ENCODE measurements at regions not wholly inside any gene's neighbourhood (a gene's known extent, or its start where the extent isn't known, plus 50 kb on each side); places are given as distances from the start of the nearest gene placed in this dataset.

GRCh38 chr4:138964716-138965426 is 50.7 kb upstream of the NOCT start:
- Histone ChIP-seq H3K4me1 (ENCODE audit: control insufficient read depth in 1 of 2, insufficient read depth in 1 of 2, low read depth in 1 of 2, low read length in 1 of 2) (peaks cover 32 to 39% of the 10 kb centered on the region in 2 experiments), H3K4me3 (ENCODE audit: low read depth in 1 of 2, low read length in 1 of 2) (no peak overlapping the region), H3K9me3 (no peaks in the 10 kb centered on the region), H3K27me3 (no peaks in the 10 kb centered on the region), H3K36me3 (no peaks in the 10 kb centered on the region), H3K27ac (no peak overlapping the region)
- no peak for TF ChIP-seq CTCF (IDR thresholded peaks at IDR 0.05)

GRCh38 chr4:138963412-138963811 is 52.2 kb upstream of the NOCT start:
- Histone ChIP-seq H3K36me3 (no peaks in the 10 kb centered on the region), H3K4me3 (ENCODE audit: low read depth in 1 of 2, low read length in 1 of 2) (no peak overlapping the region), H3K27ac (no peak overlapping the region), H3K4me1 (ENCODE audit: control insufficient read depth in 1 of 2, insufficient read depth in 1 of 2, low read depth in 1 of 2, low read length in 1 of 2) (peaks cover 42 to 46% of the 10 kb centered on the region in 2 experiments), H3K9me3 (no peaks in the 10 kb centered on the region), H3K27me3 (no peaks in the 10 kb centered on the region)
- TF ChIP-seq CTCF (IDR thresholded peaks at IDR 0.05) = no peak

- no peaks in the 10 kb centered on the region for H3K9me3 ChIP-seq
- H3K4me1 ChIP-seq (ENCODE audit: control insufficient read depth in 1 of 2, insufficient read depth in 1 of 2, low read depth in 1 of 2, low read length in 1 of 2) = peaks cover 43 to 47% of the 10 kb centered on the region in 2 experiments
- no peak for TF ChIP-seq CTCF (IDR thresholded peaks at IDR 0.05)
- H3K36me3 ChIP-seq = no peaks in the 10 kb centered on the region
- no peaks in the 10 kb centered on the region for H3K27me3 ChIP-seq
- no peak overlapping the region for H3K4me3 ChIP-seq (ENCODE audit: low read depth in 1 of 2, low read length in 1 of 2)
- H3K27ac ChIP-seq = no peak overlapping the region
Measured at GRCh38 chr4:138961664-138962063, 53.9 kb upstream of the NOCT start.

GRCh38 chr4:138961129-138961528 is 54.5 kb upstream of the NOCT start:
- Histone ChIP-seq H3K27me3 (no peaks in the 10 kb centered on the region), H3K4me1 (ENCODE audit: control insufficient read depth in 1 of 2, insufficient read depth in 1 of 2, low read depth in 1 of 2, low read length in 1 of 2) (peaks cover 44 to 48% of the 10 kb centered on the region in 2 experiments), H3K9me3 (no peaks in the 10 kb centered on the region), H3K36me3 (no peaks in the 10 kb centered on the region), H3K27ac (peak overlapping the region; percentile 9), H3K4me3 (ENCODE audit: low read depth in 1 of 2, low read length in 1 of 2) (no peak overlapping the region)
- no peak for TF ChIP-seq CTCF (IDR thresholded peaks at IDR 0.05)

GRCh38 chr4:138960175-138960710 is 55.3 kb upstream of the NOCT start:
- Histone ChIP-seq H3K4me3 (ENCODE audit: low read depth in 1 of 2, low read length in 1 of 2) (no peak overlapping the region), H3K9me3 (no peaks in the 10 kb centered on the region)

More at GRCh38 chr4:138960175-138960710, 55.3 kb upstream of the NOCT start:
- Histone ChIP-seq H3K27ac (no peak overlapping the region), H3K27me3 (no peaks in the 10 kb centered on the region), H3K36me3 (no peaks in the 10 kb centered on the region), H3K4me1 (ENCODE audit: control insufficient read depth in 1 of 2, insufficient read depth in 1 of 2, low read depth in 1 of 2, low read length in 1 of 2) (peaks cover 44 to 48% of the 10 kb centered on the region in 2 experiments)
- TF ChIP-seq CTCF (IDR thresholded peaks at IDR 0.05) = no peak
